ENCODE measurements at regions not wholly inside any gene's neighbourhood (a gene's known extent, or its start where the extent isn't known, plus 50 kb on each side); places are given as distances from the start of the nearest gene placed in this dataset.
"Not testable (repeated sequence)": the region's sequence is repeated elsewhere in the genome, so short reads cannot be mapped to it uniquely, and the experiment has no call there.

DNA sequence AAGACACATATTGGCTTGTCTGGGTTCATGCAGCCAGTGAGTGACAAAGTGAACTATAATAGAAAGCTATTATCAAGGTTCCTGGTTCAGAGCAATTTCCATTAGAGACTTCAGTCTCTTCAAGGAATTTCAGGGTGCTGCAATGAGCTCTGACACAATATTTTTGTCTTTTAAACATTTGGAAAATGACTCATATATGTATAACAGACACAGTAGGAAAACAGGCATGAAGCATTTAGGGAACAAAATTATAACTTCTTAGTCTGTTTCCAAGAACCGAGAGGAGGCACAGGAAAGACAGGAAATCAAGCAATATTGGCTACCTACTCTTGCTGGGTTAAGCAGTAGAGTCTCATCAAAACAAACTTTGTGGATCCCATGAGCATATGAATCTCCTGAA, 170.4 kb downstream of the PTPRC start:
- no peak for DNase-seq

DNA sequence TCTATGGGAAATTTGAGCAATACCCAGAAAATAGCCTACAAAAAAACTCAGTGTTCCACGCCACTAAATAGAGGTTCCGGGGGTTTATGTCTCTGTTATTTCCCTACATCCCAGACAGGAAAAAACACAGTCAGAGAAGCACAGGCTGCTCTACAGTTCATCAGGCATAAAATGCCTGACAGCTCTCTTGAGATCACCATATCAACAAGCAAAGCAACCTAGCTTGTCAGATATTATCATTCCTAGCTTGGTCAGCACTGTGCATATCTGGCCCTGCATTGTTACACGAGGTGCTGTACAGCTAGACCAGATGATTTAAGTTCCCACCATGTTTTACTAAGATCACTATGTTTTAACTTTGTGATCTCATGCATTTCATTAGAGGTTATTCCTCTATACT, 172.6 kb downstream of the PTPRC start:
- DNase-seq = no peak

DNA sequence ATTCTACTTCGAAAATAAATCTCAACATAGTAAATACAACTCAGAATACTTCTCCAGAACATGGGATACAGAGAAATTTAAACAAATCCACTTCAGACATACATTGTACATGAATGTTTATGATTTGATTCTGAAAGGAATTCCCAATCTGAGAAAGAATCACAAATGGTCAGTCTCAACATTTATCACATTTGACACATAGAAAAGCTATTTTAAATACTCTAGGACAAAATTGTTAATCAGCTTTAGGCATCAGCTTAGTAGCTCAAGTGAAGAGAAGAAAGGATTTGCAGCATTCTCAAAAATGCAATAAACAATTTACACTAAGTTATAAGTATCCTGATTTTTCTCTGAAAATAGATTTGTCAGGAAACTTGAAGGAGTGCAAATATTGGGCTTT, 184.8 kb downstream of the PTPRC start:
- no peak for DNase-seq

DNA sequence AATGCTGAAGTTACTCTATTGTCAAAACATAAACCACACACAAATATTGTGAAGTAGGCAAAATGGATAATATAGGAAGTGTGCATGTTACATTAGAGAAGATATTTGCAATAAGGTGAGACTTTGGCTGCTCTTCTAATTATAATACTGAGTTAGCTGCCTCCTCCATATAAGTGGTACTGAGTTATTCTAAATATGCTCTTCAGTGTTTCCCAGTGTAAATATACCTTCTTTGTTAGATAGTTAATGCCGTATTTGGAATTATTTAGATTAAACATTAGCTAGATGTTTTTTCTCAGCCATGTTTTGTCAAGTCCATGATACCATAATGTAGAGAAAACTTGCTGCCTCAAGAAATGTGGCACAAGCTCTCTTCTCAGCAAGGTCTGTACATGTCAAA, 186.4 kb downstream of the PTPRC start:
- no peak for DNase-seq

DNA sequence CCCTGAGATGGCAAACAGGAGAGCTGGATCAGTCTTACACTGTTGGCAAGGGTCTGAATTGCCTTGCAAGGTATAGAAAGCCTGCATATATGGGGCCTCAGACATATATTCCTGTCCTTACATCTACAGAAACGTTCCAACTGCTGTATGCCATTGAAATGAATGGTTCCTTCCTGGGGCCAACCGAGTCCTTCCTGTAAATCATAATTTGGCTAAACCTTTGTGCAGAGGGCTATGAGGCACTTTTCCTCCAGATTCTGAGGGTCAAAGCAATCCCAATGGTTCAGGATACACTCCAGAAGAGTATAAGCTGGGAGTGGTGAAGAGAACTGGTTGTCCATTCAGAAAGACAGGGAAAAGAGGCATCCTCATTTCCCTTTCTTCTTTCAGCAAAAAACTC, 190.5 kb downstream of the PTPRC start:
- no peak for DNase-seq

DNA sequence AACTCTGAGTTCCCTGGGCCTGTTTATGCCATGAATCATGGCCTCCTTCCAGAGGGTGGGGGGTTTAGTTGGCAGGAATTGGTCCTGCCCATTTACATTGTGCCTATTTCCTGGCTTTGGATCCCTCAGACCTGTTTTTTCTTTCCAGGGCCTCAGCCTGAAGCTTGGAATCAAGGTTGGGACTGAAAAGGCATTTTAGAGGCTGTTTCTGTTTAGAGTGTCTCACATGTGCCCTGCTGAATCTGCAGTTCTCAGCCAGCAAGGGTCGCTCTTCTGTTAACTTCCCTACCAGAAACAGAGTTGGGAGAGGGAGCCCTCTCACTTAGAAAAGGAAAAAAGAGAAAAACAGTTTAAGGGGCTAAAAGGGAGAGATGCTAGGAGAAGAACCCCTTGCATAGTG, 191.1 kb downstream of the PTPRC start:
- DNase-seq = no peak

DNA sequence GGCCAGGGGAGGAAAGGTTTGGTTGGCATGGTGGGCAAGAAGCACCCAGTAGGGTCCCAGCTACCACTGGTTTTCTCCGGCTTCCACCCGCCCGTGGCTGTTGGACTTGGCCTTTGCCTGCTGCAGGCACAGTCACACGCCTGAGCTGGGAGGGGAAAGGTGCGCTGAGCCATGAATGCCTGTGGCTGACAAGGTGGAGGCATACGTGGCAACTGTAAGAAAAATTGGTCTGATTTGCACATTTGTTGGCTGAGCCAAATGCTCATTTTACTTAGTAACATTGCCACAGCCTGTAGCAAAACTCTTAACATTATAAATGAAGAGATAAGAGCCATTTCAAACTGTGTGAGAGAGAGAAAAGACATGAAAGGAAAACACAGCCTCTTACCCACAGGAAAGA, 191.6 kb downstream of the PTPRC start:
- DNase-seq = no peak

DNA sequence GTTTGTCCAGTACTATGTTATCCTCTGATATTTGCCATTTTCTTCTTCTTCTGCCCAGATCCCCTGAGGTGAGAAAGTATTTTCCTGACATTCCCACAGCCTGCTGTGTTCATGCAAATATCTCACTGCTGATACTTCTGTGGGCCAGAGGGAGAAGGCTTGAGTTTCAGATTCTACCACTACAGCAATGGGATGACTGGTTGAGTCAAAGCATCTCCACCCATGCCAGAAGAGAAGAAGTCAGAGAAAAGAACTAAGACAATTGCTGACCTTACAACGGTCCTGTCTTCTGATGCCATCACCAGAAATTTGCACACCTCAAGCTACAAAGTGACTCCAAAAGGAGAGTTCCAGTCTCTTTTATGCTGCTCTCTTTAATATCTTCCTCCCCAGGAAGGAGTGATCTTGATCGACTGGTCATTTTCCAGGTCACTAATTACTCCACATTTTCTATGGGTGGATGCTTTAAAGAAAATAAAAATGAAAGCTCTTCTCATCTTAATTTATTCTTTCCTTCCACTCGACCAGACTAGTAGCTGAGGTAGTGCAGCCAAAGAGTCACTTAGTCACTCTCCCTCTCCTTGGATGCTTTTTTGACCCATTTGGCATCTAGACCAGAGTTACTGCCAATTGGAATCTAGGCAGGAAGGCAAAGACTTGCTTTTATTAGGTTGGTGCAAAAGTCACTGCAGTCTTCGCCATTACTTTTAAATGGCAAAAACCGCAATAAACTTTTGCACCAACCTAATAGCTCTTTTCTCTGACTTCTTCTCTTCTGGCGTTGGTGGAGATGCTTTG, 195.1 kb downstream of the PTPRC start:
- no peak for DNase-seq

DNA sequence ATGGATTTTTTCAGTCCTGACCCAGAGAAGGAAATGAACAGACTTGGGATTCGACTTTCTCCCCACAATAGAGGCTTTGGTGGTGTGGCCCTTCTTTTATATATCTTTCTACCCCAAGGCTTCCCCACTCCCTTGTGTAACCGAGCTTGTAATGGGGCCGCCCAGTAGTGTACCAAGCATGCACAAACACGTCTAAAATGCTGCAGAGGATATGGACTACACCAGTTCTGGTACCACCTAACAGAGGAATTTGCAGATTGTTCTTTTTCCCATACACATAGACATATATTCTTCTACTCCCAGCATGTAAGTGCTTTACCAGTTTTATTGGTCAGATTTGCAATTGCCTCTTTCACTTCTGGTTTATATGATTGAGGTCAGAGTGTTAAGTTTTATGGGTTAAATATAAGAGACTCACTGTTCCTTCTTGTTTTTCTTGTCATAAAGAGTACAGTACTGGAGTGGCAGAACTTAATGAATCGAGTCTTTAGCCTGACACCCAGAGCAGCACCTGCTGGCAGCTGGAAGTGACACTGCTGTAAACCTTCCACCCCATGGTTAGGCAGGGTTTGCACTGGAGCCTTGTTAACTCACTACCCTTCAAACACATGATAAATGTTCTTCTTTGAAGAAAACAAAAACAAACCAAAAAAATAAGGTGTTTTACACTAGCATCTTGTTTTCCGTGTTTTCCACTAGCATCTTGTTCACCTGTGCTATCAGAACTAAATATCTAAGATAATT, 198.6 kb downstream of the PTPRC start:
- peak; percentile 73 for DNase-seq

DNA sequence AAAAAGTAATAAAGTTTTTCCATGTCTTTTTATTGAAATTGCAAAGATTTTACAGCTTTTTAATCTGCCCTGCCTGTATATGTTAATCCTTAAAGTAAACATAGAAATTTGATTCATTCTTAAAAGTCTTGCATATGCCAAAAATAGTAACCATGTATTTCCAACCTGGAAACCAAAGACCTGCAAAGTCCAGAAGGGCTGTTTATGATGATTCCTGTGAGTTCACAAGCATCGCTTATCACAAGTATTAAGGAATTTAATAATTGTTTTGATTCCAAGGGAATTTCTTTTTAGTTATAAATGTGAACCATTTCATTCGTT, 199.1 kb downstream of the PTPRC start:
- DNase-seq = no peak

DNA sequence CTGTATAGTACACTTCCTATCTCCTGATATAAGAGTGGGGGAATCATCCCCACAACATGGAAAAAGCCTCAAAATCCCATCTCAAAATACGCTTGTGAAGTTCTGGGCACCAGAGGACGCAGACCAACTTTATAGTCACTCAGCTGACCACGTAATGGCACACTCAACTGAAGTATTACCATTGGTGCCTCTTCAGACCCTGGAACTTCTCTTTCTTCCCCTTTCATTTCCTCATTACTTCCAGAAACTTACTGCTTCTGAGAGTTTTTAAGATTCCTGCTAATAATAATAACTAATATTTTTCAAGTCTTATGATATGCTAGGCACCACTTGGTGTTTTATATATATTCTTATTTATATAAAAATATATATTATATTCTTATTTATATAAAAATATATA, 202.6 kb downstream of the PTPRC start:
- DNase-seq = peak; percentile 80

DNA sequence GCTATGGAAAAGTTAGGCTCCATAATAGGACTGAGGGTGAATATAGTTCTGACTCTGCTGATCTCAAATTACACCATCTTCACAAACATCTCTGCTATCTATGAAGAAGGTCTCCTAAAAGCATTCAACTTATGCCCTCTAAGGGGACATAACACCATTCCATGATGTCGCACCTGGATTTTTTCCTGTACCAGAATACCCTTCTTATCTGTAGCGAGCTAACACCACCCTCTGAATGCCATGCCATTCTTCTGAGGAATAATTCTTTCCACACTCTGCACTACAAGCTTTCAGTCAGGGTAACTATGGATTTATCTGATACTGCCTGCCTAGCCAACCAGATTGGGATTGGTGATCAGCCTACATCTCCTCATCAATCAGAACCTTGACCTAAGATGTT, 203.8 kb downstream of the PTPRC start:
- DNase-seq = no peak

DNA sequence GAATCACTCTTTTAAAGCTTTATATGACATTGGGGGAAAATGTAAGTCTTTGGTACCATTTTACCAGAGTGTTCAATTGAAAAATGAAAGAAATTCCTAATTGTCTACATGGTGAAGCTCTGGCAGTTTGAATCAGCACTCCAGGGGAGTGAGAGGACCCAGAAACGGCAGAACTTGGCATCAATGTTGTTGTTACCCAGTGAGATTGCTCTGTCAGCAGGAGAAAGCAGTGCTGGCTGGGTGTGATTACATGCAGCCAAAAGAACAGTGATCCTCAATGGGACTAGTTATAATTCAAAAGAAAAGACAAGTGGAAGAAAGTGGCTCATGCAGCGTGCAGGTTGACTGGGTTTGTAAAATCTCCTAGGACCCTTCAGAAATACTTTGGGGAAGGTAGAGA, 206.4 kb downstream of the PTPRC start:
- DNase-seq = no peak

DNA sequence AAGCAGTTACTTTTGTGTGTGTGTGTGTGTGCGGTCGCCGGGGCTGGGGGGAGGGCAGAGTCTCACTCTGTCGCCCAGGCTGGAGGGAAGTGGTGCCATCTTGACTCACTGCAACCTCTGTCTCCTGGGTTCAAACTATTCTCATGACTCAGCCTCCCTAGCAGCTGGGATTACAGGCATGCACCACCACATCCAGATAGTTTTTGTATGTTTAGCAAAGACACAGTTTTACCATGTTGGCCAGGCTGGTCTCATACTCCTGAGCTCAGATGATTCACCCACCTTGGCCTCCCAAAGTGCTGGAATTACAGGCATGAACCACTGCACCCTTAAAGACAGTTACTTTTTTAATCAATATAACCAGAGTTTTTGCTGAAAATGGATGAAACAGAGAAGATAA, 207.0 kb downstream of the PTPRC start:
- no peak for DNase-seq

DNA sequence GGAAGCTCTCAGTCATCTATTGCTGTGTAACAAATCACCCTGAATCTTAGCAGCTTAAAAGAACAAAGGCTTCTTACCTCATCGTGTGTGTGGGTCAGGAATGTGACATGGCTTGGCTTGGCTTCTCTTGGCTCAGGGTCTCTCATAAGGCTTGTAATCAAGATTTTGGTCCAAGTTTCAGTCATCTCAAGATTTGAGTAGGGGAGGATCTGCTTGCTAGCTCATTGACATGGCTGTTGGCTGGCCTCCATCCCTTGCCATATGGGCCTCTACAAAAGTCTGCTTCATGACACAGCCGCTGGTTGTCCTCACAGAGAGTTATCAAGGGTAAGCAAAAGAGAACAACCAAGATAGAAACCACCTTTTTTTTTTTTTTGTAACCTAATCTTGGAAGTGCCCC, 207.7 kb downstream of the PTPRC start:
- no peak for DNase-seq

DNA sequence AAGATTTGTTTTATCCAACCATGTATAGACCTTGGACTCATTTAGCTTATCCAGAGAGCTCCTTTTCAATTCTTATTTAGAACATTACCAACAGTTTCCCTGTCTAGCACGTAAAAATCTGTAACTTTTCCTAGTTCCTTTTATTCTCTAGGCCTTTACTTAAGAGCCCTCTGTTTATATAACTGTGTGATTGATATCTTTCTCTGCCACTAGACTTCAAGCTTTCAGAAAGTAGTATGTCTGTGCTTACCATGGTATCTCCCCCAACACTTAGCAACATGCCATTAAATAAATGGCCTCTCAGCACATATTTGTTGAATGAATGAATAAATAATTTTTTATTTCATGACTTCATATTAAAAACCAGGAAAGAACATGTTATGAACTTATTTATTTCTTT, 209.4 kb downstream of the PTPRC start:
- no peak for DNase-seq

DNA sequence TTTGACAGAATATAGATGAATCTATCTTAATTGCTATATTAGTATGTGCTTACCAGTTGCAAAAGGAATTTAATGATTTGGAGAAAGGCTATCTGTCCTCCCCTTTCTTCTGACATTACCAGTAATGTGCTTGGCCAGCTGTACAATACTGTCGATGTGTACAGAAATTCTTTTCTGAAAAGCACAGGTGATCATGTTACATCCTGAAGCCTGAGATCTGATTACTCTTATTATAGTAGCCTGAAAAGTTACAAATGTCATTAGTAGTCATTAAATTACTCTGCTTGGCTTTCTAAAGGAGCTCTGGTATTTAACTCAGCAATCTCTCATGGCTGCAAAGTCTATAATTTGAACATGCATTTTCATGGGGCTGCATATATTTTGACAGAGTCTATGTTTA, 209.8 kb downstream of the PTPRC start:
- no peak for DNase-seq

DNA sequence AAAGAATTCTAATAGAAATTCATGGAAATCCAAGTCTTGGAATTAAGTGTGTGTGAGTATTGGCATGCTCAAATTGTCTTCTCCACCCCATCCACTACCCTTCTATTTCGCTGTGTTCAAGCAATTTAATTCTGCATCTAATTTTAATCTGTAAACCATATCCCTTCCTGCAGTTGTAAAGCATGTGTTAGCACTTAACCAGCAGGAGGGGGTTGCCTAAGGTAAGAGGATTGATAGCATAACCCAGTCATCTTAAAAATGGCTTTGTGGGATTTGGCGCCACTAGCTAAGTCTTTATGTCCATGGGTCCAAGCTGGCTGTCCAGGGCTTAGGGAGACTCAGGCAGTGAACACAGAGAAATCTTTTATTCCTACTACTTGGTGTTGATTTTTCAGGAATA, 210.3 kb downstream of the PTPRC start:
- no peak for DNase-seq

DNA sequence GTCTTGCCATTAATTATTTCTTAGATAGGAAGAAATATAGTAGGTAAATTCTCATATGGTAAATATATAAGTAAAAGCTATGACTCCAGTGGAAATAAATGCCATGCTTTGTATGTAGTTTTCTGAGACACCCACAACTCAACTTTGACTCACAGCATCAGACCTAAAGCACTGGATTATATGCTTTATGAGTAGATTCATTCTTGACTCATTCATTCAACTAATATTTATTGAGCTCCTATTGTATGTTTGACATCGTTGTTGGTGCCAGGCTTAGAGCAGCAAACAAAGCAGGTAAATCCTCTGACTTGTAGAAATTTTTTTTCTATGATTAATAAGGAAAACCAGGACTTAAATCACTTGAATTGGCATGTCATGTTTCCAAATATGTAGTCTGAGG, 211.4 kb downstream of the PTPRC start:
- no peak for DNase-seq

DNA sequence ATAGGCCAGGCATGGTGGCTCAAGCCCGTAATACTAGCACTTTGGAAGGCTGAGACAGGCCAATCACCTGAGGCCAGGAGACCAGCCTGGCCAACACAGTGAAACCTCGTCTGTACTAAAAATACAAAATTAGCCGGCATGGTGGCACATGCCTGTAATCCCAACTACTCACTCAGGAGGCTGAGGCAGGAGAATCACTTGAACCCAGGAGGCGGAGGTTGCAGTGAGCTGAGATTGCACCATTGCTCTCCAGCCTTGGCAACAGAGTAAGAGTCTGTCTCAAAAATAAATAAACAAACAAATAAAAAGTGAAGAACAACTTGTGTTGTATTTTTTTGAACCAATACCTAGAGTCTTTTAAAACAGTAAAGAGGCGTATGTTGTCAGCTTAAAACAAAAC, 212.1 kb downstream of the PTPRC start:
- not testable (repeated sequence) for DNase-seq

DNA sequence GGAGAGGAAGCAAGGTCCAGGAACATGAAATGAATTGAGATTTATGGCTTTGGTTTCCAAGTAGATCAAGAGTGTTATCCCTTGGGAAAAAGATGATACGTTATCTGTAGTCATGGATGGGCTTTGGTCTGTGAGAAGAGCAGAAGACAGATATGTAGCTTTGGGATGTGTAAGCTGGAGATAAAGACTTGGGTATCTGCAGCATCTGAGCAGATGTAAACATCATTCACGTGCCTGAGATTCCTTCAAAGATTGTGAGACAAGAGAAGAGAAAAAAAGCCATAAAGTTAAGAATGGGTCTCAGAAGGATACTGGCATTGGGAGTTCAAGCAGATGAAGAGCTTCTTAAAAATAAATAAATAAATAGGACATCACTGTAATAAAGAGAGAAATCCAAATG, 217.8 kb downstream of the PTPRC start:
- DNase-seq = no peak

DNA sequence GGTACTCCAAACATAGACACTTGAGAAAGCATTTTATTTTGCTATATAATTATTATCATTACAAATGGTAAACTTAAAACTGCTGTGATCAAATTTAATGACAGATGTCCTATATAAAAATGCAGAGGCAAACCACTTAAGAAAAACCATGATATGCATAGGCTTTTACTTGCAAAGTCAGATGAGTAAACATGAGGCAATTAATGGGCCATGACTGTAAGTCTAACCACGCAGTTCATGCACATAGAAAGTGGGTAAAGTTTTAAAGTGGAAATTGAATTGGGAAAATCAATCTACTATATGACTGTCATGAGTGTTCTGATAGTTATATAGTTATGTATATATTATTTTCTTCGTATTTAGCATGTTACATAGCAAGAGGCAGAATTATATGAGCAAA, 219.2 kb downstream of the PTPRC start:
- peak; percentile 4 for DNase-seq

DNA sequence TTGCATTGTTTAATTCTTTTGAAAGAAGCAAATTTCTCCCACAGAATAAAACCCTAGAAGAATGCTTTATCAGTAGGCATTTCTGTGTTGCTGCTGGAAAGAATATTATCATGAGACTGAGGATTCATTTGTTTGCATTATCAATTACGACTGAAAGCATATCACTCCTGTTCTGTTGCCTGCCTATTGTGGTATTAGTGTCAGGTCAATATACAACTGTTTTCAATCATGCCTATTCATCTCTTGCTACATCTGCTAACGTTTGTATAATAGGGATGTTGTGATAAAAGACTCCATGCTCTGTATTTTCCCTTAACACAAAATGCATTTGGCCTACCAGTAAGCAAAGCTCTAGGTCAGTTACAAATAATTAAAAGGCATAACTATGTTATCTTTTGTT, 221.5 kb downstream of the PTPRC start:
- DNase-seq = no peak

DNA sequence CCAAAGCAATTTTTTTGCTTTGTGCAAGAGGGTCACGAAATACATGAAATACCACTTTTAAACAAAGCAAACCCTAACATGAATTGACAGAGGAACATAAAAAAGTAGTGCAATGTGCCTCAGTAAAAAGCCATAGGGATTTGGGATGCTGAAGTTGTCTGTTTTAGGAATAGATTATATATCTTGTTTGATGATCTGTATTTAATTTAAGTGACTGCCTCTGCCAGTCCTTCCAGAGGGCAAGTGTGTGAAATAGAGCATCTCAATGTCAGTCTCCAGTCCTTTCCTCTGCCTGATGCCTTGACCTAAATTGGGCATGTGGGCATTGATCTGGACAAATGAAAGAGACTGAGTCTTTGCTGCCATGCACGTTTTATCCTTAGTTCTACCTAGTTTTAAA, 222.8 kb downstream of the PTPRC start:
- no peak for DNase-seq

DNA sequence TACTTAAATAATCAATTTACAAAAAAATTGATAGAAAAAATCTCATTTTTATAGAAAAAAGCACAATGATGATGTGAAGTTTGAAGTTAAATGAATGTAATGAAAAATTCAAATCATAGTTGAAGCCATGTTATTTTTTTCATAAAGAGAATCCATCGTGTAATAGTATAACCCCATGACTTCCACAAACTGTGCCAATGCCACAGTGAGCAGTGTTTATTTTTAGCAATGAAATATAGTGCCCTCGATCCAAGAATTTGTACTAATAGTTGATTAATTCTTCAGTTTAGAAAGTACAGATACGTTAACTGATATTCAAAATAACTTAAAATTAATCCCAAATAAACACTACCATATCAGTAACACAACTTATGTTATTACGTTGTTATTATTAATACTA, 225.9 kb downstream of the PTPRC start:
- no peak for DNase-seq

Measured in MV-4-11 (cell line).